ENCODE measurements at regions not wholly inside any gene's neighbourhood (a gene's known extent, or its start where the extent isn't known, plus 50 kb on each side); places are given as distances from the start of the nearest gene placed in this dataset.

DNA sequence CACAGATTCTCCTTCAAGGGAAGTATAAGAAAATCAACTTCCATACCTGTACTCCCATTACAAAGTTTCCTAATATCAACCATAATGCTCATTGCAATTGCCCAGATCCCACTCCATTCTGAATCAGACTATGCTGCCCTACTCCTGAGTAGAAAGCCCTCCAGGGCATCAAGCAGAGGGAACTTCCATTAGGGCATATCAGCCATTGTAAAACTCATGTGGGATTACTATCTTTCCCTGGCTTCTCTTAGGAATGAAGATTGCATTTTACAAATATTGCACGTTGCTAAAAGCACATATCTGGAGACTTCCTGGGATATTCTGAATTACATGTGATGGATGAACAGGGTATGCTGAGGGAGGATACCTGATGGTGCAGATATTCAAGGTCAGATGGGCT lies 263.2 kb downstream of the FOXA2 start:
- no peak for DNase-seq (ENCODE audit: low read depth)

DNA sequence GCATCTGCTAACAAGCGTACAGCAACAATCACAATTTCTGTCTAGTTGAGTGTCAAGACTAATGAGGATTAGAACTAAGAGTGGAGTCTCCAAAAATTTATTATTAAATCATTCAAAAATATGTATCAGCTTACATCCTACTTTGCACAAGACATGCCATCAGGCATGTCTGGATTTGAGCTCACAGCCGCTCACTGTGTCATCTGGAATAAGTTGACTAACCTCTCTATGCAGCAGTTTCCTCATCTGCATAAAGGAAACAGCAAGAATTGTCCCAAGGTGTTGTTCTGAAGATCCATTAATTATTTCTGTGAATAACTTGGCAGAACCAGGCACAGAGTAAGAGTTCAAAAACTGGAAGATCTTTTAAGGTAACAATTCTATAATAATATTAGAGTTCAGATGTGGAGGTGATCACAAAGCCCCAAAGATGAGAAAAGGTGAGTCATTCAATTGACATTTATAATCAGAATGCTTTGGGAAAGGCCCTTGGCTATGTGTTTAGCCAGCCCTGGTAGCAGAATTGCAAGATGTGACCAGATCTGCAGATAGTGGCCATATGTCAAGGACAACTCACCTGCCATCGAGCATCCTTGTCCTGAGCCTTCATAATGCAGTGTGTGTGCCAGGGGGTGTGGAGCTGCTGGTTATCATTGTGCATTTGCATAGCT lies 264.0 kb downstream of the FOXA2 start:
- no peak for DNase-seq (ENCODE audit: low read depth)

DNA sequence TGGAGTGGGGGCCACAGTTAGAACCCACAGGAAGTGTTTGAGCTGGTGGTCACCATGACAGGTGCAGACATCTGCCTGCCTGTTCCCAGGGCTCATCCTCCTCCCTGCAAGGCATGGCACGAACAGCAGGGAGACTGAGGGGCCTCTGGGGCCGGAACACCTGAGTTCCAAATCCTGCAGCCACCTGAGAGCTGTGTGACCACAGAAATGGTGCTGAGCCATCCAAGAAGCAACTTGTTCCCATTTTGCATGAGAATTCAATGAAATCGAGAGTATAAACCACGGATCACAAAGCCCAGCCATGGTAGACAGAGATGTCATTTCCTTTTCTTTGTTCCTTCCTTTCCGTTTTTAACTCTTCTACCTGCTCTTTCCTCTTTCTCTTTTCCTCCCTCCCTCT lies 268.6 kb downstream of the FOXA2 start:
- no peak for DNase-seq (ENCODE audit: low read depth)

GRCh38 chr20:22315073-22315472 lies 269.3 kb downstream of the FOXA2 start:
- DNase-seq (ENCODE audit: low read depth) = no peak

DNA sequence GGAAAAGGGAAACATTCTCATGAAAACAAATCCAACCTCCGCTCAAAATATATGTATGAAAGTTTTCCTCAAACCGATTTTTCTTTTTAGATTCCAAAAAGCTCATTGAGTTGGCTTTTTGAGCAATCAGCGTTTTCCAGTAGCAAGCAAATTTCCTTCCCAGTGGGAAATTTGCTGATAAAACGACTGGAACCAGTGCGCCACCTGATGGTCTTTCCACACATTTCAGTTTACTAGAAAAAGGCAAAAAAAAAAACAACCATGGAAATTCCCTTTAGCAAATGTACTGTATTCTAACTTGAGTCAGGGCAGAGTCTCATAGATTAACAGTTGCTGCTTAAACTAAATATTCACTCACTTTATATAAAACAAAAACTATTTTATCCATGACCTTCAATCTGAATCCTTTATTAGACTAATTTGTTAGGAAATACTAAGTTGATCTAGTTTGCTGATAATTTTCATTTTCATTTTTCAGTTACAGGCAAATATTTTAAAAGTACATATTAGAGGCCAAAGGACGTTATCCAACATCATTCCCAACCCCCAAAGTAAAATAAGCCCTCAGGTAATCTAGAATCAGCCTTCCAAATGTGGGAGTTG lies 271.5 kb downstream of the FOXA2 start:
- DNase-seq (ENCODE audit: low read depth) = peak; percentile 38

GRCh38 chr20:22308934-22309333 lies 275.4 kb downstream of the FOXA2 start:
- DNase-seq (ENCODE audit: low read depth) = no peak

DNA sequence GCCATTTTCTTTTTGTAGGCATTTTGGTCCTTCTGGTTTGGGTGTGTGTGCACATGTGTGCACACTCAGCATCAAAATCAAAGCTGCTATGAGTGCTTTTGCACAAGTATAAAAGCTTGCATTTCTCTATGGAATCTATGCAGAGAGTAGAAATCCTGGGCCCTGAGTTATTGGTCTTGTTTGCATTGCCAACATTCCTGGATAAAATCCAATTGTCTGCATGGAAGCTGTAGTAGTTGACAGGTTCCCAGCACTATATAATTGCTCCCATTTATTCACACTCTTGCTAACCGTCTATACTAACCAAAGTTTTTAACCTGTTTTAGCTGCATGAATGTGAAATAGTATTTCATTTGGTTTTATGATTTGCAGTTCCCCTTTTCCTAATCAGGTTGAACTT lies 277.0 kb downstream of the FOXA2 start:
- DNase-seq (ENCODE audit: low read depth) = no peak

DNA sequence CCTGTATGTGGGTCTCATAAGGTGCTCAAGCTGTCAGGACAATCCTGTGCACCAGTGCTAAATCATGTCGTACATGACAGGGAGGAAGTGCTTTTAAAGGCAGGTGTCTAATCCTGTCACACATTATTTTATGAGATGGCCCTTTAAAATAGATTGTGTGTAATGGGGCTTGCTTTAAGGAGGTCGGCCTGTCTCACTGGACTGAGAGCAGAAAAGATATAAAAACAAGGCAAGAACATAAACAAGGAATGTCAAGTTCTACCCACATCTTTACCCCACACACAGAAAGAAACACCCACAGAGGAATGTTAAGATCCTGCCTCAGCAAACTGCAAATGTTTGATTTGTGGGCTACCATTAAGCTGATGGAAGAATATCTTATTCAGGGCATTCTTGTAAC lies 279.0 kb downstream of the FOXA2 start:
- DNase-seq (ENCODE audit: low read depth) = no peak

GRCh38 chr20:22303523-22303922 lies 280.8 kb downstream of the FOXA2 start:
- DNase-seq (ENCODE audit: low read depth) = no peak

- DNase-seq (ENCODE audit: low read depth) = no peak
Observed at GRCh38 chr20:22302039-22302438, 282.3 kb downstream of the FOXA2 start.

DNA sequence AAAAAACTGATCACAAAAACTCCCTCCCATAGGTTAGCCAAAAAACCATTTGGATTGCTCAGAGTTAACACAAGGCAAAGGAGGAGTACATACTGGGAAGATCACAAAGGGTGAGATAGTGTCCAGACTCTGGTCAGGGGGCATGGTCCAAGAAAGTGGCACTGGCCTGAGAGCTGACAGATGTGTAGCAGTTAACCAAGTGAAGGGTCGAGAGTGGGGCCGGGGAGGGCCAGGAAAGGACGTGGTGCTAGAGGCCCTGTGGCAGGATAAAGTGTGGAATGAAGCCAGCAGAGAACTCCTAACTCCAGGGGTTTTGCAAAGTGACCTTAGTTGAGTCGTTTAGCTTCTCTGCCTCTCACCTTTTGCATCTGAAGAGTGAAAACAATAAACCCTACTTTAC lies 290.5 kb downstream of the FOXA2 start:
- no peak for DNase-seq (ENCODE audit: low read depth)

DNA sequence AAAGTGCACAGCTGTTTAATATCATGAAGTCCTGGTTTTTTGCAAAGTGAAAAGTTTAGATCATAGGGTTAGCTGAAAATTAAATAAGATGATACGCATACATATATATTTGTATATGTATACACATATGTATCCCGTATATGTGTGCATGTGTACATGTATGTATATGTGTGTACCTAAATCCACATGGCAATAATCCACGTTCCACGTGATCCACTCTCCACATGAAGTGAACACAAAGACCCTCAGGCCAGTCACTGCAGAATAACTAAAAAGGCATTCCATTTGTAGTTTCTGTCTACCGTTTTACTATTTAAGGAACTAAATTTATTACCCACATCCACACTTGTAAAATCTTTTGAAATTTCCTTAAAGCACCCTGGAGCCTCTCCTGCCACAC lies 294.9 kb downstream of the FOXA2 start:
- DNase-seq (ENCODE audit: low read depth) = no peak

DNA sequence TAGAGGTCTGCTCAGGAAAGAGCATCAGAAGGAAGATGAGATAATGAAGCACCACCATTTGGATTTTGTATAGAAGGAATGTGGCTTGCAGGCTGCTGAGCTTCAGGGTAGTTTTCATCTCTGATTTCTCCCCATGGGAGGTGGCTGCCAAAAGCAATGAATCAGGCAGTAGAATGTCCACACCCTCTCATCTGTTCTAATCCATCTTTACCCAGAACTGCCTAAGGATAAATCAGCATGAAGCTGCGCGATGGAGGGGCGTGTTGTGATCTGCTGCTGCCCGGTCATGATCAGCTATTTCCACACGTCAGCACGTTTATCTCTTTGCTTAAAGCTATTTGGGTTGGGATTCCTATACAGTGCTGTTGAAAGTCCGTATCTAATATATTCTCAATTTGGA lies 295.4 kb downstream of the FOXA2 start:
- DNase-seq (ENCODE audit: low read depth) = peak; percentile 86

DNA sequence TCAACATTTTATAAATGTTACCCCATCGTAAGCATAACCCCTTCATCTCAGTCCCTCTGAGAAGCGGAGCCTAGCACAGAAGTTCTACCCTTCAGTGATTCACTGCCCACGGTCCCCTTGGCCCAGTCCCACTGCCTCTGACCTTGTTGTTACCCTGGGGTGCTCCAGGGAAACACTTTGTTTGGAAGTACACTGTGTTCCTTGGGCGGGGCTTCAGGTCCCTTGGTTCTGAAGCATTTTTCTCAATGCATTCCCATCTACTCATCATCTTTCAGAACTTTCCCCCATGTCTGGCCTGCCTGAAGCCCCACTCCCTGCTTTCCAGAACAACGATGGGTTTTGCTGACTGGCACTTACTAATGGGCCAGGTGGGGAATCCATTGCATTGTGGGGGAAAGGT lies 296.2 kb downstream of the FOXA2 start:
- DNase-seq (ENCODE audit: low read depth) = peak; percentile 71

- peak; percentile 10 for DNase-seq (ENCODE audit: low read depth)
Observed at GRCh38 chr20:22285555-22285954, 298.8 kb downstream of the FOXA2 start.

DNA sequence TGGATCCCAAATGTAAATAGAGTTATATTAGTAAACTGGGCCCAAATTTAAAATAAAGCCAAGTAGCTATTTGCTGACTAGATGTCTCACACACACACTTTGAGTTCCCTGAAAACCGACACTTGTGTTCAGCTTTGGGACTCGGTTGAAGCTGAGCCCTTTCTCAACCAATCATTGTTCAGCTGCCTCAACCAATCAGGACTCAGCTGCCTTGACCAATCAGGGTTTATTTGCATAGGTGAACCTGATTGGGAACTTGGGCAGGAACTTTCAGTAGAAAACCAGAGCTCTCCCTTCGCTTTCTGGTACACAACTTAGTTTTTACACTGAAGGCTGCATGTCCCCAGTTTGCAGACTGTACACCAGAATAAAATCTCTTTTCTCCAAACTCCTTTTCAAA lies 301.7 kb downstream of the FOXA2 start:
- no peak for DNase-seq (ENCODE audit: low read depth)

DNA sequence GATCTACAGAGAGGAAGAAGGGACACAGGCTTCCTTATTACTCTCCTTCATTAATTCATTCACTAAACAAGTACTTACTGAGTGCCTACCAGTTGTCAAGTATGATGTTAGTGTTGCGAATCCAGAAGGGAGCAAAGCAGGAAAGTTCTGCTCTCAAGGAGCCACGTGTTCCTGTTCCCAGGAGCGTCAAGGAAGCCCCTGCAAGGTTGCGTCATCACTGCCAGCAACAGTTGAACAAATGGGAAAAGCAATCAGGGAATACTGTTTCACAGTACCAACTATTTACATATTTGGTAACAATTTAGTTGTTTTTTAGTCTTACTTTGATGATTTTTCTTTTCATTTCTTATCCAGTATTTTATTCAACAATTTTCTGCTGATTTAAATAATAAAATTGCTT lies 310.0 kb downstream of the FOXA2 start:
- no peak for DNase-seq (ENCODE audit: low read depth)

DNA sequence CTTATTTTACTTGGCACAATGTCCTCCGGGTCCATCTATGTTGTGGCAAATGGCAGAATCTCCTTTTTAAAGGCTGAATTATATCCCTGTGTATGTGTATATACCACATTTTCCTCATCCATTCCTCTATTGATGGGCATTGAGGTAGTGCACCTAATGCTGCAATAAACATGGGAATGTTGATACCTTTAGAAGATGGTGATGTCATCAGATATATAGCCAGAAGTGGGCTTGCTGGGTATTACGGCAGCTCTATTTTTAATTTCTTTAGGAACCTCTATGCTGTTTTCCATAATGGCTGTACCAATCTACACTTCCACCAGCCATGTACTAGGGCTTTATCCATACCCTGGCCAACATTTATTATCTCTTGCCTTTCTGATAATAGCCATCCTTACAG lies 315.7 kb downstream of the FOXA2 start:
- DNase-seq (ENCODE audit: low read depth) = no peak

- DNase-seq (ENCODE audit: low read depth) = no peak
Observed at GRCh38 chr20:22264917-22265316, 319.5 kb downstream of the FOXA2 start.

DNA sequence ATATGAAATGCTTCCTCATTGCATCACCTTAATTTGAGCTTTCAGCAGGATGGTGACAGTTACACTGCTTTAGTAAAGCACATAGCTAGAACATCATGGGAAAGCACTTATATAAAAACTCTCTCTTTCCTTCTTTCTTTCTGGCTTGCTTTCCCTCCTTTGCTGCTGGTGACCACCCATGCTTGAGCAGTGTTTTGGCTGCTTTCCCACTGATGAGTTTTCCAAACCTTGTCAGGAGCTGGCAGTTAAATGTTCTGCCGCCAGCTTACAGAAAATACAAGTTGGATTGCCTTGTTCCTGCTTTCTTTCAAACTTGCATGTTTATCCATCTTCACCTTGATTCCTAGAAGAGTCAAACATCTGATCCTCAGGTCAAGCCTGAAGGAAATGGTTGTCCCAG lies 323.9 kb downstream of the FOXA2 start:
- no peak for DNase-seq (ENCODE audit: low read depth)

GRCh38 chr20:22257912-22258311 lies 326.5 kb downstream of the FOXA2 start:
- no peak for DNase-seq (ENCODE audit: low read depth)

- peak; percentile 4 for DNase-seq (ENCODE audit: low read depth)
Observed at GRCh38 chr20:22248051-22248667, 336.2 kb downstream of the FOXA2 start.

- no peak for DNase-seq (ENCODE audit: low read depth)
Observed at GRCh38 chr20:22245139-22245538, 339.2 kb downstream of the FOXA2 start.
